ENCODE measurements at regions not wholly inside any gene's neighbourhood (a gene's known extent, or its start where the extent isn't known, plus 50 kb on each side); places are given as distances from the start of the nearest gene placed in this dataset.

GRCh38 chr17:33511670-33512069 is 218.6 kb upstream of the ASIC2 start:
- FAIRE-seq (no peak), DNase-seq (ENCODE audit: insufficient read length, low spot score) (no peak)

- DNase-seq (ENCODE audit: insufficient read length, low spot score): no peak
- FAIRE-seq: no peak
Measured at GRCh38 chr17:33512113-33512512, 219.0 kb upstream of the ASIC2 start.

GRCh38 chr17:33513769-33514168 is 220.7 kb upstream of the ASIC2 start:
- DNase-seq (ENCODE audit: insufficient read length, low spot score) (no peak), FAIRE-seq (no peak)

- FAIRE-seq: no peak
Measured at GRCh38 chr17:33514369-33514768, 221.3 kb upstream of the ASIC2 start.

GRCh38 chr17:33515974-33516373 is 222.9 kb upstream of the ASIC2 start:
- FAIRE-seq: no peak
- DNase-seq (ENCODE audit: insufficient read length, low spot score): no peak

More at GRCh38 chr17:33514369-33514768, 221.3 kb upstream of the ASIC2 start:
- no peak for DNase-seq (ENCODE audit: insufficient read length, low spot score)

GRCh38 chr17:33516645-33517044 is 223.6 kb upstream of the ASIC2 start:
- DNase-seq (ENCODE audit: insufficient read length, low spot score) (no peak), FAIRE-seq (no peak)

- FAIRE-seq: no peak
- no peak for DNase-seq (ENCODE audit: insufficient read length, low spot score)
Measured at GRCh38 chr17:33517746-33518145, 224.7 kb upstream of the ASIC2 start.

- no peak for DNase-seq (ENCODE audit: insufficient read length, low spot score)
- no peak for FAIRE-seq
Measured at GRCh38 chr17:33519692-33520091, 226.6 kb upstream of the ASIC2 start.

GRCh38 chr17:33520426-33521330 is 227.6 kb upstream of the ASIC2 start:
- no peak for FAIRE-seq

GRCh38 chr17:33521784-33522183 is 228.7 kb upstream of the ASIC2 start:
- FAIRE-seq (no peak), DNase-seq (ENCODE audit: insufficient read length, low spot score) (no peak)

More at GRCh38 chr17:33520426-33521330, 227.6 kb upstream of the ASIC2 start:
- DNase-seq (ENCODE audit: insufficient read length, low spot score): peak; percentile 31

GRCh38 chr17:33522623-33523022 is 229.5 kb upstream of the ASIC2 start:
- DNase-seq (ENCODE audit: insufficient read length, low spot score): no peak
- FAIRE-seq: no peak

- DNase-seq (ENCODE audit: insufficient read length, low spot score): no peak
- FAIRE-seq: no peak
Measured at GRCh38 chr17:33523577-33523981, 230.5 kb upstream of the ASIC2 start.

GRCh38 chr17:33525186-33525585 is 232.1 kb upstream of the ASIC2 start:
- FAIRE-seq (no peak), DNase-seq (ENCODE audit: insufficient read length, low spot score) (no peak)

- DNase-seq (ENCODE audit: insufficient read length, low spot score) (no peak), FAIRE-seq (no peak)
Measured at GRCh38 chr17:33526717-33527116, 233.6 kb upstream of the ASIC2 start.

- no peak for DNase-seq (ENCODE audit: insufficient read length, low spot score)
- no peak for FAIRE-seq
Measured at GRCh38 chr17:33527290-33527689, 234.2 kb upstream of the ASIC2 start.

GRCh38 chr17:33528846-33529245 is 235.8 kb upstream of the ASIC2 start:
- FAIRE-seq: no peak
- DNase-seq (ENCODE audit: insufficient read length, low spot score): no peak

- no peak for FAIRE-seq
Measured at GRCh38 chr17:33529816-33530215, 236.7 kb upstream of the ASIC2 start.

GRCh38 chr17:33531311-33531710 is 238.2 kb upstream of the ASIC2 start:
- no peak for DNase-seq (ENCODE audit: insufficient read length, low spot score)

More at GRCh38 chr17:33529816-33530215, 236.7 kb upstream of the ASIC2 start:
- DNase-seq (ENCODE audit: insufficient read length, low spot score): no peak

GRCh38 chr17:33534087-33534486 is 241.0 kb upstream of the ASIC2 start:
- DNase-seq (ENCODE audit: insufficient read length, low spot score) (no peak), FAIRE-seq (no peak)

More at GRCh38 chr17:33531311-33531710, 238.2 kb upstream of the ASIC2 start:
- FAIRE-seq: no peak

GRCh38 chr17:33545124-33545523 is 252.0 kb upstream of the ASIC2 start:
- DNase-seq (ENCODE audit: insufficient read length, low spot score) (no peak), FAIRE-seq (no peak)

GRCh38 chr17:33550261-33550660 is 257.2 kb upstream of the ASIC2 start:
- FAIRE-seq: no peak
- no peak for DNase-seq (ENCODE audit: insufficient read length, low spot score)

- no peak for FAIRE-seq
- no peak for DNase-seq (ENCODE audit: insufficient read length, low spot score)
Measured at GRCh38 chr17:33551075-33551474, 258.0 kb upstream of the ASIC2 start.

All from HTR-8/SVneo (cell line).